ENCODE measurements at regions not wholly inside any gene's neighbourhood (a gene's known extent, or its start where the extent isn't known, plus 50 kb on each side); places are given as distances from the start of the nearest gene placed in this dataset.
"Not testable (repeated sequence)": the region's sequence is repeated elsewhere in the genome, so short reads cannot be mapped to it uniquely, and the experiment has no call there.

DNA sequence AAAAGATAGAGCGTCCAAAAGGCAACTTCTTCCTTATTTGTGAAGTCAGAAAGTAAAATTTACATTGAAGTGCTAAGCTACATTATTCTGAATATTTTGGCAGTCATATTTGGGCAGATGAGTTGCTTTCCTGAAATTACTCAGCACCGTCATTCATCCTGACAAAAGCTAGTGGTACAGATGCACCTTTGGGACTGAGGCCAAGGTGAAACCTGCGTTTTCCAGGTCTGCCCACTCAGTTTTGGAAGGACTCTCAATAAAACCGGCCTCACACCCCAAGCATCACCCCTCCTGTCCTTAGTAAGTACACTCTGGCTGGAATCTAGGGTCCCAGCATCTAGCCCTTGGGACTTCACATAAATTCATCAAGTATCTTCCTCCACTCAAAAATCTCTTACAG is 187.5 kb downstream of the TM9SF2 start:
- FAIRE-seq: no peak

DNA sequence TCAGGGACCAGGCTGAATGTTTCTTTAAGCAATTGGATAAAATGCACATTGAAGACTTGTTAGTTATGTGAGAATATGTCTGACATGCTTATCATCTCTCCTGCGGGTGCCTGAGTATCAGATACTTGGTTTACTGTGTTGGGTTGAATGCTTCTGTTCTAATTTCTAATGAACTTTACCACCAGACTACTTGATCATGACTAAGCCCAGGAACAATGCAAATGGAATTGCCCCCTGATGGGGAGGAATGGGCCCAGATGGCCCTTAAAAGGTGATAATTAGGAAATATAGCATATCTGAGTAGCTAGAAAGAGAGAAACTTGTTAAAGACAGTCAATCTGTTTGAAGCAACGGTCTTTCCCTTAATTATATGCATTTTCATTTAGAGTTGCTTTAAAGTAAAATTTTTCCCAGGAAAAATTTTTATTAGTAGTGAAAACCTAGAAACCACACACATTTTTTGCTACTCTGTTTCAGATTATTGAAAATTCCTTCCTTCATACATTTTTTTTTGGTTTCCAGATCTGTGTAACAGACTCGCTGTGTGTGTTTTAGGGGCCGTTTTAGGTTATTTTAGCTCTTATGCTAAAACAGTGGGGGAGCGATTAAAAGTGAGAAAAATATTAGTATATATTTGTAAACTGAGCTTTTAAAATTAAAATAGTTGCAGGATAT is 186.6 kb downstream of the TM9SF2 start:
- FAIRE-seq (no peak), DNase-seq (ENCODE audit: extremely low spot score, insufficient read length, low read depth) (no peak)

More for the DNA sequence above, 187.5 kb downstream of the TM9SF2 start:
- DNase-seq (ENCODE audit: extremely low spot score, insufficient read length, low read depth): no peak

DNA sequence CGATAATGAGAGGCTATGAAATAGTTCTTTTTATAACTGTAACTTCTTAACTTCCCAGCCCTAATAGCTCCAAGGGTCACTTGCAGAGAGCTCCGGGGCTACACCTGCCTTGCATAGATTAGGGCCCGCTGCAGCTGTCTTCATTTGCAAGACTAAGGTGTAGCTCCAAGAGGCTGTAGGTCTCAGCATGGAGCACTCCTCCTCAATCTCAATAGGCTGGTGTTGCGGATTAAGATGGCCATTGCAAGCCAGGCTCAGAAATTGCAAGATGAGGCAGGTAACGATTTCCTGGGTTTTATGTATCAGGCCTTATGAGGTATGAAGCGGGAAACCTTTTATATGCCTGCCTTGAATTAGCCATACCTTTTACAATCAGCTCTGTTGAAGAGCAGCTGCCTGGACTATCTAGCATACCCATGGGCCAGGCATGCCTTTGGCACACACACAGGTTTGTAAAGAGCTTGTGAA is 185.7 kb downstream of the TM9SF2 start:
- no peak for DNase-seq (ENCODE audit: extremely low spot score, insufficient read length, low read depth)
- FAIRE-seq: no peak

DNA sequence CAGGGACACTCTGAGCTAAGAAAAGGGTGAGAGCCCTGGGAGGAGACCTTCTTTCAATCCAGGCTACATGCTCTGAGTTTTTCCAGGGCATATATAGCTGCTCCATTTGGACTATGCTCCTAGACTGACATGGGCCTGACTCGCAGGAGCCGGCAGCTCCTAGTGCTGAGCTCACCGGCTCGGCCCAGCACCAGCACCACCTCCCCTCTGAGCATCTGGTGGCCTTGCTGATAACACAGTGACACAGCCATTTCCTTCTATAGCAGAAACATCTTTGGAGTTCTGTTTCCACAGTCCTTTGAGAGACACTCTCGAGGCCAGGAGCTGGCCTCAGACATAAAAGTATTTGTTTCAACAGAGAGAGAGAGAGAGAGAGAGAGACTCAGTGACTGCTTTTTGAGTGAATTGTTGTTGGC is 184.9 kb downstream of the TM9SF2 start:
- DNase-seq (ENCODE audit: extremely low spot score, insufficient read length, low read depth) (no peak), FAIRE-seq (no peak)

DNA sequence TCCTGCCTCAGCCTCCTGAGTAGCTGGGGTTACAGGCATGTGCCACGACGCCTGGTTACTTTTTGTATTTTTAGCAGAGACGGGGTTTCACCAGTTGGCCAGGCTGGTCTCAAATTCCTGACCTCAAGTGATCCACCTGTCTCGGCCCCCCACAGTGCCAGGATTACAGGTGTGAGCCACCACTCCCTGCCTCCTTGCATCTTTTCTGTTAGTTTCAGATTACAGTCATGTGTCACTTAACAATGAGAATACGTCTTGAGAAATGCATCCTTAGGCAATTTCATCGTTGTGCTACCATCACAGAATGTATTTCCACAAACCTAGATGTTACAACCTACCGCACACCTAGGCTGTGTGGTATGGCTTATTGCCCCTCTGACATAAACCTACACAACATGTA is 180.4 kb downstream of the TM9SF2 start:
- DNase-seq (ENCODE audit: extremely low spot score, insufficient read length, low read depth): no peak

DNA sequence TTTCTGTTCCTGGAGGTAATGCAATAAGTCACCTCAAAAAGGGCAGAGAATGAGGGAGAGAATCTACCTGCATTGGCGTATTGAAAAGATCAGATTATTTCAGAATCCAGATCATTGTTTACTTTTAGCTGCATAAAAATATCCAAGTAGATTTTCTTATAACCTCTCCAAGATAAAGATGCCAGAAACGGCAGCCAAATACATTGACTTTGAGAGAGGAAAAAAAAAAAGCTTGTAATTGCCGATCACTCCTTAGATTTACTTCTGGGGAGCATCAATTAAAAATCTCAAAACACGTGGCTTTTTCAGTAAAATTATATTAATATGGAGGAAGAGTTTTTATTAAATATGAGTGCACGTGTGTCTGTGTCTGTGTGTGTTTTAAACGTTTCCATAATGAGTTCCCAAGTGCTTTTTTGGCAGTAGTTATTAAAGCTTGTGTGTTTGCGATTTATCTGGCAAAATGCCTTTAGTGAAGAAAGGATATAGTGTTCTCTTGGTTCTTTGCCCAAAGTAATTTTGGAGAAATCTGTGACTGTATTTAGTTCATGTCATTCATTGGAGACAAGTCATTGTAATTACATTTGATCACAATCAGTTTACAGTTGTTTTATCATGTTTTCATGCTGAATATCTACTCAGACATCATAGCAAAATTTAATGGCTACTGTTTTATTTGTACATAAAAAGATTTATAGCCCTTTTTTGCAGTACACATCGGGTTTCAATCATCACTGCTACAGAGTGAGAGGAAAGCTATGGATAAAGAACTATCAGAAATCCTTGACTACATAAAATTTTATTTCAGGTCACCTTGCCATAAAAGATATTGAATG is 176.1 kb downstream of the TM9SF2 start:
- DNase-seq (ENCODE audit: extremely low spot score, insufficient read length, low read depth) (no peak), FAIRE-seq (no peak)

More for the DNA sequence above, 180.4 kb downstream of the TM9SF2 start:
- no peak for FAIRE-seq

DNA sequence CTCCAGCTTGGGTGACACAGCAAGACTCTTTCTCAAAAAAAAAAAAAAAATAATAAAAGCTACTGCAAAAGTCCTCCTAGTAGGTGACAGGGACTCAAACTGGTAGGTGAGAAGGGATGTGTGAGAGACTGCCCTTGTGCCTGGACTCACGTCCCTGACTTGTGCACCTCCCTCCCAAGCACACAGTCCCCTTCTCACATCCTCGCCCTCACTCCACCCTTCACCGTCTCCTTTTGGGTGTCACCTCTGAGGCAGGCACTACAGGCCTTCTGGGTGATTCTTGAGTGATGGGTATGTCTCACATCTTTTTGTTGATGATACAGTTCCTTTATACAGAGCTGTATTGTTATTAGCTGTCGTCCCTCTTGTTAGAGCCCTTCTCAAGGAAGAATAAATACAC is 170.5 kb downstream of the TM9SF2 start:
- FAIRE-seq (no peak), DNase-seq (ENCODE audit: extremely low spot score, insufficient read length, low read depth) (no peak)

DNA sequence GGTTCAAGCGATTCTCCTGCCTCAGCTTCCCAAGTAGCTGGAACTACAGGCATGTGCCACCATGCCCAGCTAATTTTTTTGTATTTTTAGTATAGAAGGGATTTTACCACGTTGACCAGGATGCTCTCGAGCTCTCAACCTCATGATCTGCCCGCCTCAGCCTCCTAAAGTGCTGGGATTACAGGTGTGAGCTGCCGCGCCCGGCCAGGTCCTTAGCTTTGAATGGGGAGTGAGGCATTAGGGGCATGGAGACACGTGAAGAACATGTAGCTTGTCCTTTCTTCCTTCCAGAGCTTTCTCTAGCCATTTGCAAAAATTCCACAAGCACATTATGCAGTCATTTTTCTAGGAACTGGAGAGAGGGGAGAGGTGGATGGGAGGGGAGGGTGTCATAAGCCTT is 167.8 kb downstream of the TM9SF2 start:
- not testable (repeated sequence) for DNase-seq (ENCODE audit: extremely low spot score, insufficient read length, low read depth); FAIRE-seq

DNA sequence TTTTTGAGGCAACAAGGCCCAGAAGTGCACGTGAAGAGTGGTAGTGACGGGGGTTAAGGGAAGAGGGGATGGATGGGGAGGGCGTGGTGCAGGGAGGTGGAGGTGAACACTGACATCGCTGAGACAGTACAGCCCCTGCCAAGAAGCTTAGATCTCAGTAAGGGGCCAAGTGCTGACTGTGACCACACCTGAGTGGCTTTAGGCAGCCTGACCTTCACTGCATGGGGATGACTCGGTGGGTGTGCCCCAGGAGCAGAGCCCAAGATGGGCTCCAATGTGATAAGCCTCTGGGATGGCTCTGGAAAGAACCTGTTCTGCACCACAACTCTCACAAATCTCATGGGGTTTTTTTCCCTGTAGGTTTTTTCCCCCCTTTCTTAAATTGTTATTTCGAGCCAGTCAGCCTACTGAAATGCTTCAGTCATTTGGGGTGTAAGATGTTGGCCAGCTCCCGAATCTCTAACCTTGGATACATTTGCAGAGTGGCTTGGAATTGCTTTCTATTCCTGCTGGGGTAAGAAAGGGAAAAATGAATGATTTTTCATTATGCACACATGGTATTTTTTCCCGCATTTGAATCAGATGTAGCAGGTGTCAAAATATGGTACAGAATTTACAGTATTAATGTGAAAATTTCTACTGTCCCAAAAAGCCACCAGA is 165.0 kb downstream of the TM9SF2 start:
- DNase-seq (ENCODE audit: extremely low spot score, insufficient read length, low read depth): no peak
- no peak for FAIRE-seq

DNA sequence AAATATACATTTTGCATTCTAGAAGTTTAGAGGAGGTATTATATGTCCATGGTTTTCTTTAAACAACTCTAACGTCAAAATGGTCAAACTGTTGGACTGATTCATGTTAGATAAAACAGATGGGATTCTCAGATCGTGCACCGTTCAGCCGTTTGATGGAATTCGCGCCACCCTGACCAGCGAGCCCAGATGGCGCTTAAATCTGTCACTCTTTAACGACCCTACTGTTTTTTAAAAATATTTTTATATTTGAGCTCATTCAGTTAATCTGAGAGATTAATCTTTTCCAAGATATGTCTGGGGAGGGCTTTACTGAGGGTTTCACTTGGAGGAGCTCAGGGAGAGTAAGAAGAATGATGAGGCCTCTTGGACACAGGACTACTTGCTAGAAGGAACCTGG is 164.4 kb downstream of the TM9SF2 start:
- FAIRE-seq (no peak), DNase-seq (ENCODE audit: extremely low spot score, insufficient read length, low read depth) (no peak)

DNA sequence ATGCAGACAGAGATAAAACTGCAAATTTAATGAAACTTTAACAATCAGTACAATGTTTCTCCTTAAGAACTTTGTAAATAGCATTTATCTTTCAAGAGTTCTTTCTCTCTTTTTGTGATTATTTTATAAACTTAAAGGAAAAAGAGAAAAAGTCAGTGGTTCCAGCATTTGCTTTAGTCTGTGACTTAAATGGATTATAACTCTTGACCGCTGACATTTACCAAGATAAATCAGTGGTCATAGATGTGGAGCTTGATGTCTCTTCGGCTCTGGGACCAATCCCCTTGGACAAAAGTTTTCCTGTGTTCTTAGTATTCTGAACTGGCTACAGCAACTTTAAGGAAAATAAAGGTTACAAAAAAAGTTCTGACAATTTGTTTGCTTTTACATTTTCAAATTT is 162.6 kb downstream of the TM9SF2 start:
- DNase-seq (ENCODE audit: extremely low spot score, insufficient read length, low read depth) (no peak), FAIRE-seq (no peak)

DNA sequence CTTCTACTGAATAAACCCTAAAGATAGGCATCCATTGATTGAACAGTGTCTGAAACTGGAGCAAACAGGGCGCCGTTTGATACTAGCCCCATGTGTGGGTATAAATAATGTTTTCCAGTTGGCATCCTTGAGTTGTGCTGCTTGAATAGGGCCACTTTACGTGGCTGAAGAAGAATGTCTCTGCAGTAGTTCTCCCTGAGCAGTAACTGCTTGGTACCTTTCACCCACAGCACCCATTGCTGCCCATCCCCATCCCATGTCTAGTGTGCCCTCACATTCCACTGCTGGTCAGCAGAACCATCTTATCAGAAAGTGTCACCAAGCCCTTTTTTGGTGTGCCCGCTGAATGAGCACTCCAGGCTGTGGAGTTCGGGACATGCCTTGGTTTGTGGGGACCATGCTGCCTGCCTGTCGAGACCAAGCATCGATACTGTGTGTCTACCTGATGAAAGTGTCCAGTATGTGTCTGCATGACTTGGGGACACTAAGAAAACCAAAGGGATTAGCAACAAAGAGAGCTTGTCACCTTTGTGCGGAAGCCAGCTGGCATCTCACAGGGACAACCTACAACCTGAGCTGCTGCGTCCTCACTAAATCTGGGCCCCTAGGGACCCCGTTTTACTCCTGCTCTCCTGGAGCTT is 162.0 kb downstream of the TM9SF2 start:
- DNase-seq (ENCODE audit: extremely low spot score, insufficient read length, low read depth) (no peak), FAIRE-seq (no peak)

DNA sequence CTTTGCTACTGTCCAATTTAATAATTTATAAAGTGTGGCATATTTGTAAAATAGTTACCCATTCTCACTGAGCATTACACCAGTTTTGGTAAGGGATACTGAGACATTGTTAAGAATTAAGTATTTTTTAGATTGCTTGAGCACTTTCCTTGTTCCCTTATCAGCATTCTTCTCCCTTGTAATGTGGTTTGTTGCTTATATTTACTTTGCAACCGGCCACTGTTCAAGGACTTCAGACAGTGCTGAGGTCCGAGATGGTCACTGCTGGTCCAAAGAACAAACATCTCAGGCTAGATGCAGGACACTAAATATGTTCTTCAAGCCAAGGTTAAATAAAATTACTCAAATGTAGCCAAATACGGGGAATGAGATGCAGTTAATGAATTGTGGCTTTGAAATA is 161.4 kb downstream of the TM9SF2 start:
- no peak for DNase-seq (ENCODE audit: extremely low spot score, insufficient read length, low read depth)
- FAIRE-seq: no peak

DNA sequence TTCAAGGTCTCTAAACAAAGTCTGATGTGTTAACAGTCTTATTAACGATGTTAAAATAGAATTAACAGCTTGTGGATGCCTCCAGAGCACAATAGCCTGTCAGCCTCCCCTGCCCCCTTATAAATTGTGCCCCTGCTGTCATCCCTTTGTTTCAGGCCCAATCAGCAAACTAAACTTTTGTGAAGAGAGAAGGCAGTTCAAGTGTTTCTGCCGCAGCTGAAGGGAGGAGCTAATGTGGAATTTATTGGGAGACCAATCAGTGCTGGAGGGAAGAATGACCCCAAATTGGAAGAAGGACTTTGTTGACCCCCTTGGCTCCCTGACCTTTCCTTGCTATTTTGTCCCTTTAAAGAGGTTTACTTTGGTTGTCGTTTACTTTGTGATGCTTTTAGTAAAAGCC is 160.5 kb downstream of the TM9SF2 start:
- DNase-seq (ENCODE audit: extremely low spot score, insufficient read length, low read depth) (no peak), FAIRE-seq (no peak)

DNA sequence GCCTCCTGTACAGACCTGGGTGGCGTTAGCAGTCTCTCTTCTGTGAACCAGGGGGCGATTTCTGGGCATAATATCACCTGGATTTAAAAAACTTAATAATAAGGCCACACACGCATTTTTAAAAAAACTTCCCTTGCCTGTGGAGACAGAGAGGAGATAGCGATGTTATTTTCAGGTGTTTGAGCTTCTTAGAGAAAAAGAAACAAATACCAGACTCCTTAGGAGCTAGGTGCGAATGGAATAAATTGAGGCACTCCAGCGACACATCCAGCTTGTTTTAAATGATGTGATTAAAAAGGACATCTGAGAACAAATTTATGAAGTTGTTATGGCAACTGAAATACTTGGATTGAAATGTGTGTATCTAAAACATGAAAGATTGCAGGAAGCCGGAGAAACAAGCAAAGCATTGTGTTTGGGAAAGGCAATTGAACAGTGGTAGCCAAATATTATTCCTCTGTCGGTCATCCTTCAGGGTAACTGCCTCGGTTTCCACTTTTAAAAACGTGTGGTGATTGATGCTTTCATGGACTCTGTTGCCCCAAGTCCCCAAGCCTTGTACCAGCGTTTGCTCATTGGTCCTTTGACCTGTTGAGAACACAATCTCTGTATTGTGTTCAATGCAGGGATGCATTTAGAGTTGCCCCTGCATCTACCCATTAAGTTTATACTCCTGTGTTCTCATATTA is 158.7 kb downstream of the TM9SF2 start:
- DNase-seq (ENCODE audit: extremely low spot score, insufficient read length, low read depth) (no peak), FAIRE-seq (no peak)

DNA sequence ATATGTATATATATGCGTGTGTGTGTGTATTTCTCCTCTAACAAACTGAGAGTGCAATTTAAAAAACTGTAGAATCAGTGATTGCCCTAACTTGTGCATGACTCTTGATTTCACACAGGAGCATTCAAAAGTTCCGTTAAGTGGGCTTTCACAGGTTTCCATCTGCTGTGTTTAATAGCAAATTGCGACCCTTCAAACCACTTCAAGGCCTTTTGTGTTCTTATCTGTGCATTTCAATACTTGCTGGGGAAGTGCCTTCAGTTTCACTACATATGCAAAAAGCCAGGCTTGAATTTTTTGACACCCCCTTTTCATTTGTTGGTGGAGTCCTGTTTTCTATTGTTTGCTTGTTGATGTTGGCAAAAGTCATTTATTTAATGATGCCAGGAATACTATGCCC is 158.0 kb downstream of the TM9SF2 start:
- no peak for FAIRE-seq
- no peak for DNase-seq (ENCODE audit: extremely low spot score, insufficient read length, low read depth)

DNA sequence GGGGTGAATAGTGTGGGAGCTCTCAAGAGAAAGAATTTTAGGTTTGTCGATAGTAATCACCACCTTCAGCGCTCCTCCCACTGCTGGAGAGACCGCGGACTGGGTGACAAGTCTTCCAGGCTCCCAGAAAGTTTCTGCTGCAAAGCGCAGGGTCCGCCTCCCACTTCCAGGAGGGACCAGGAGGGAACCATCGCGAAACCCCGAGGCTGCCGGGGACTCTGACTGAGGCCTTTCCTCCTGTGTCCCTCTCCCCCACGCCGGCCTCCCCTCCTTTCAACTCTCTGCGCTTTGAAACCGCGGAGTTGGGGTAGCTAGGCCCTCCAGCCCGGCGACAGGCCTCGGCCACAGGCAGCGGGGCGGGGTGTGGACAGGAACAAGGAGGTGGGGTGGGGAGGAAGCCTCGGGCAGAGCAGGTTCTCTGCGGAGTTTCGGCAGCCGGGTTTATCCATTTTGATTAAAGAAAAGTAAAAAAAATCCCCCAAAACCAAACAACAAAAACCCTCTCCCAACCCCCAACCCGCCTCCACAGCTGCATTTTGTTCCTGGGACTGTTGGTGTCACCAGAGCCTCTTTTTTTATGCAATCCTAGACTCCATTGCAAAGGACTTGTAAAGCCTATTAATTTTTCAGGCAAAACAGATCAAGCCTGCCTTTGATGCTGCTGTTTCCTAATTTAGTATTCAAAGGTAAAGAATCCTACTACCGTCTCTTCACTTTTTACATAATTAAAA is 157.2 kb downstream of the TM9SF2 start:
- DNase-seq (ENCODE audit: extremely low spot score, insufficient read length, low read depth) (no peak), FAIRE-seq (no peak)

DNA sequence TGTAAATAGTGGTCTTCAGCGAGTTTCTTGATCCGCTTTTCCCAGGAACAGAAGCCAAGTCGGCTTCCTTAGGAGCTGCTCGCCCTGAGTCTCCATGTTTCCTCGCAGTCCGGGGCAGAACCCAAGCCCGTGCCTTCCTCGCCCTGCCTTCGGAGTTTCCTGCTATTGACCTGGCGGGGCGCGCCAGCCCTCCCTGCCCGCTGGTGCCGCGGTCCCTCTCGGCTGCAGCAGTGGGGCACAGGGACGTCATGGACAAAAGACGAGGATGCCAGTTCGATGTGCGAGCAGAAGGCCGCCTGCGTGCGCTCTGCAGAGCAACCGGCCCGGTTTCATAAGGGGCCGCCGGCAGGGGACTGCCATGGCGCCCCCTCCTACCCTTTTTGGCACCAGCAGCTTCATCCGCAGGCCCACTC is 156.6 kb downstream of the TM9SF2 start:
- DNase-seq (ENCODE audit: extremely low spot score, insufficient read length, low read depth) (no peak), FAIRE-seq (no peak)

DNA sequence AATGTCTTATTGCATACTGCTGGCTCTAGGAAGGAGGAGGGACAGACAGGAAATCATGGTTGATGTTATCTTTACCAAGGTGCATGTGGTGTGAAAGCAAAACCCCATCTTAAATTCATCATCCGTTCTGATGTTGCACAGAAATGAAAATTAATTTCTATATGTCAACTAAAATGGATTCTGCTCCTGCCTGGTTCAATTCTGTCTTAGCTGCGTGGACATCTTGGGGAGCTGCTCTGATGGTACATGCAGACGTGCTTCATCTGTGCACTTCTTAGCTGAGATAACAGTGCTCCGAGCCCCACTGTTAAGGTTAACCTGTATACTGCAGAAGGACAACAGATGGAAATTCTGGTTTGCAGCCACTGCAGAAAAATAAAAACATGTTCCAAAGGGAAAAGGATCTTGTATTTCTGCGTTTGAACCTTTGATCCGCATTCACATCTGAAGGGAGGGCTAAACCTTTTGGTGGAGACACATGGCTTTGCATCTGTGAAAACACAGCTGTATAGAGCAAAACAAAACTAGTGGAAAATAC is 155.6 kb downstream of the TM9SF2 start:
- FAIRE-seq: no peak

More for the DNA sequence above, 155.6 kb downstream of the TM9SF2 start:
- no peak for DNase-seq (ENCODE audit: extremely low spot score, insufficient read length, low read depth)

Measured in GM18507 (cell line).